ENCODE measurements at regions not wholly inside any gene's neighbourhood (a gene's known extent, or its start where the extent isn't known, plus 50 kb on each side); places are given as distances from the start of the nearest gene placed in this dataset.

DNA sequence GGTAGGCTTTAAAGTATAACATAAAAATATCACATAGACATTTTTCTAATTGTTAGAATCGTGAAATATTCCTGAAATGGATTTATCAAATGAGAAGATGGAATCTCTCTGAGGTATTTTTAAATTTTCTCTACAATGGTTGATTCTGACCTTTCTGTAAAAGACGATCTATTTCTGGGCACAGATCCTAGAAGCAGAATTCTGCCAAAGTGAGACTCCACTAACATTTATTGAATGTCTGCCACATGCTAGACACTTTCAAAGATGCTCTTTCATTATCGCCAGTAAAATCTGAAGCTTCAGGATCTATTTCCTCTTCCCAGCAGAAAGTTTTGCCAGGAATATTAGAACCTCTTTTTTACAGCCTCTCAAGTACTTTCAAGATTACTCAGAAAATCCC is 64.1 kb upstream of the TMEM45B start:
- TF ChIP-seq, protein P1, sequence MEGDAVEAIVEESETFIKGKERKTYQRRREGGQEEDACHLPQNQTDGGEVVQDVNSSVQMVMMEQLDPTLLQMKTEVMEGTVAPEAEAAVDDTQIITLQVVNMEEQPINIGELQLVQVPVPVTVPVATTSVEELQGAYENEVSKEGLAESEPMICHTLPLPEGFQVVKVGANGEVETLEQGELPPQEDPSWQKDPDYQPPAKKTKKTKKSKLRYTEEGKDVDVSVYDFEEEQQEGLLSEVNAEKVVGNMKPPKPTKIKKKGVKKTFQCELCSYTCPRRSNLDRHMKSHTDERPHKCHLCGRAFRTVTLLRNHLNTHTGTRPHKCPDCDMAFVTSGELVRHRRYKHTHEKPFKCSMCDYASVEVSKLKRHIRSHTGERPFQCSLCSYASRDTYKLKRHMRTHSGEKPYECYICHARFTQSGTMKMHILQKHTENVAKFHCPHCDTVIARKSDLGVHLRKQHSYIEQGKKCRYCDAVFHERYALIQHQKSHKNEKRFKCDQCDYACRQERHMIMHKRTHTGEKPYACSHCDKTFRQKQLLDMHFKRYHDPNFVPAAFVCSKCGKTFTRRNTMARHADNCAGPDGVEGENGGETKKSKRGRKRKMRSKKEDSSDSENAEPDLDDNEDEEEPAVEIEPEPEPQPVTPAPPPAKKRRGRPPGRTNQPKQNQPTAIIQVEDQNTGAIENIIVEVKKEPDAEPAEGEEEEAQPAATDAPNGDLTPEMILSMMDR (IDR thresholded peaks at IDR 0.05 in 2 of 3, conservative IDR thresholded peaks at IDR 0.05 in 1 of 3; ENCODE audit: borderline replicate concordance in 1 of 3, insufficient read depth in 1 of 3, low read depth in 2 of 3, low read length in 2 of 3) = no peak
- TF ChIP-seq, protein P2, sequence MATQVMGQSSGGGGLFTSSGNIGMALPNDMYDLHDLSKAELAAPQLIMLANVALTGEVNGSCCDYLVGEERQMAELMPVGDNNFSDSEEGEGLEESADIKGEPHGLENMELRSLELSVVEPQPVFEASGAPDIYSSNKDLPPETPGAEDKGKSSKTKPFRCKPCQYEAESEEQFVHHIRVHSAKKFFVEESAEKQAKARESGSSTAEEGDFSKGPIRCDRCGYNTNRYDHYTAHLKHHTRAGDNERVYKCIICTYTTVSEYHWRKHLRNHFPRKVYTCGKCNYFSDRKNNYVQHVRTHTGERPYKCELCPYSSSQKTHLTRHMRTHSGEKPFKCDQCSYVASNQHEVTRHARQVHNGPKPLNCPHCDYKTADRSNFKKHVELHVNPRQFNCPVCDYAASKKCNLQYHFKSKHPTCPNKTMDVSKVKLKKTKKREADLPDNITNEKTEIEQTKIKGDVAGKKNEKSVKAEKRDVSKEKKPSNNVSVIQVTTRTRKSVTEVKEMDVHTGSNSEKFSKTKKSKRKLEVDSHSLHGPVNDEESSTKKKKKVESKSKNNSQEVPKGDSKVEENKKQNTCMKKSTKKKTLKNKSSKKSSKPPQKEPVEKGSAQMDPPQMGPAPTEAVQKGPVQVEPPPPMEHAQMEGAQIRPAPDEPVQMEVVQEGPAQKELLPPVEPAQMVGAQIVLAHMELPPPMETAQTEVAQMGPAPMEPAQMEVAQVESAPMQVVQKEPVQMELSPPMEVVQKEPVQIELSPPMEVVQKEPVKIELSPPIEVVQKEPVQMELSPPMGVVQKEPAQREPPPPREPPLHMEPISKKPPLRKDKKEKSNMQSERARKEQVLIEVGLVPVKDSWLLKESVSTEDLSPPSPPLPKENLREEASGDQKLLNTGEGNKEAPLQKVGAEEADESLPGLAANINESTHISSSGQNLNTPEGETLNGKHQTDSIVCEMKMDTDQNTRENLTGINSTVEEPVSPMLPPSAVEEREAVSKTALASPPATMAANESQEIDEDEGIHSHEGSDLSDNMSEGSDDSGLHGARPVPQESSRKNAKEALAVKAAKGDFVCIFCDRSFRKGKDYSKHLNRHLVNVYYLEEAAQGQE (IDR thresholded peaks at IDR 0.05; ENCODE audit: low read depth) = no peak
- TF ChIP-seq JUND (IDR thresholded peaks at IDR 0.05) (no peak), EZH2 (IDR thresholded peaks at IDR 0.05) (no peak), RAD21 (IDR thresholded peaks at IDR 0.05; ENCODE audit: low read depth) (no peak), POLR2A (IDR thresholded peaks at IDR 0.05; ENCODE audit: borderline replicate concordance, extremely low read depth, insufficient read depth, insufficient read length) (no peak), CBX3 (IDR thresholded peaks at IDR 0.05; ENCODE audit: low read depth) (no peak), EZH2phosphoT487 (IDR thresholded peaks at IDR 0.05; ENCODE audit: borderline replicate concordance) (no peak), POLR2AphosphoS5 (IDR thresholded peaks at IDR 0.05; ENCODE audit: low read depth, low read length) (no peak), ZNF274 (IDR thresholded peaks at IDR 0.05; ENCODE audit: low read depth, low read length) (no peak), TCF7L2 (IDR thresholded peaks at IDR 0.05; ENCODE audit: borderline replicate concordance, extremely low read depth, insufficient read depth, insufficient read length) (no peak)
- TF ChIP-seq, protein P3, sequence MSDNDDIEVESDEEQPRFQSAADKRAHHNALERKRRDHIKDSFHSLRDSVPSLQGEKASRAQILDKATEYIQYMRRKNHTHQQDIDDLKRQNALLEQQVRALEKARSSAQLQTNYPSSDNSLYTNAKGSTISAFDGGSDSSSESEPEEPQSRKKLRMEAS (IDR thresholded peaks at IDR 0.05) = no peak

Data from HCT116 (cell line).